ENCODE measurements at regions not wholly inside any gene's neighbourhood (a gene's known extent, or its start where the extent isn't known, plus 50 kb on each side); places are given as distances from the start of the nearest gene placed in this dataset.

DNA sequence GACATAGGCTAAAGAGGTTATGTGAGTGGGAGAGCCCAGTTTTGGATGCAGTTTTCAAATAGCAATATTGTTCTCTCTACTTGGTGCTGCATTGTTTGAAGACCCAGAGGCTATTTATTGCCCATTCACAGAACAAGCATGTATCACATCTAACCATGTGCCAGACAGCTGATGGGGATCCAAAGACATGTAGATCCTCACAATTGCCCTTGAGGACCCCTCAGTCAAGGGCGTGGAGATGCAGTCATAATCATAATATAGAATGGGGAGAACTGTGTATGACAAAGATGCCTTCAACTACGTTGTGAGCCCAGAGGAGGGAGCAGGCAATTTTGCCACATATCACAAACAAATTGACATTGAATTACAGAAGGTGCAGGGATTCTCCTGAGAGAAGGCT, 70.5 kb downstream of the NHLRC3 start:
- intact Hi-C loops (cut with DNase I): no loop called here
- H3K27ac ChIP-seq (replicated peaks in 1 of 4): no peak overlapping the region
- no peaks in the 10 kb centered on the region for H3K9me3 ChIP-seq
- peaks cover 0 to 7% (median 0%) of the 10 kb centered on the region in 4 donors for H3K27me3 ChIP-seq
- TF ChIP-seq CTCF (IDR thresholded peaks at IDR 0.05) (no peak), POLR2A (IDR thresholded peaks at IDR 0.05; ENCODE audit: low read depth) (no peak), EP300 (IDR thresholded peaks at IDR 0.05) (no peak), POLR2AphosphoS5 (IDR thresholded peaks at IDR 0.05) (no peak)
- no peak overlapping the region for H3K4me3 ChIP-seq
- H3K36me3 ChIP-seq: no peaks in the 10 kb centered on the region
- DNase-seq (ENCODE audit: extremely low spot score): no peak
- WGBS: 46% methylated on average over 2 of the region's 2 CpGs
- peaks cover 0 to 5% (median 0%) of the 10 kb centered on the region in 4 donors for H3K4me1 ChIP-seq

DNA sequence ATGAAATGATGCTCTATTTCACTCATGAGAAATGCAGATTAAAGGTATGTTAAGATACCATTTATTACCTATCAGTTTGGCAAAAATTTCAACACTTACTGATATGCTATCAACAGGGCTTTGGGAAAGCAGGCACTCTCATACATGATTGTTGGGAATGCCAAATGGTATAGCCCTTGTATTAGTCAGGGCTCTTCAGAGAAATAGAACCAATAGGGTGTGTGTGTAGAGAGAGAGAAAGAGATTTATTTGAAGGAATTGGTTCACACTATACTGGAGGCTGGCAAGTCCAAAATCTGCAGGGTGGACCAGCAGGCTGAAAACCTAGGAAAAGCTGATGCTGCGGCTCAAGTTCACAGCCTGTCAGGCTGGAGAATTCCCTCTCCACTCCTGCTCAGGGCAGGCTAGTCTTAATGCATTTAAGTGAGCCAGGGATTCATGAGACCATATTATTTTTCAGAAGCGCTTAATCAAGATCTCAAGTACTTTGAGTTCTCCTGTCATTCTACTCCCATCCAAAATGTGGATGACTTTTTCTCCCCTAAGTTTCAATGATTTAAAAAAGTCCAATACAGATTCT, 72.4 kb downstream of the NHLRC3 start:
- no peaks in the 10 kb centered on the region for H3K36me3 ChIP-seq
- intact Hi-C loops (cut with DNase I): no loop called here
- peaks cover 0 to 7% (median 2%) of the 10 kb centered on the region in 4 donors for H3K9me3 ChIP-seq

GRCh38 chr13:39111145-39111544, 72.9 kb downstream of the NHLRC3 start:
- intact Hi-C loops (cut with DNase I): no loop called here
- TF ChIP-seq CTCF (IDR thresholded peaks at IDR 0.05) (no peak), POLR2AphosphoS5 (IDR thresholded peaks at IDR 0.05) (no peak), POLR2A (IDR thresholded peaks at IDR 0.05; ENCODE audit: low read depth) (no peak), EP300 (IDR thresholded peaks at IDR 0.05) (no peak)
- Histone ChIP-seq H3K9me3 (peaks cover 0 to 7% (median 2%) of the 10 kb centered on the region in 4 donors), H3K27me3 (peaks cover 0 to 7% (median 0%) of the 10 kb centered on the region in 4 donors), H3K4me1 (peaks cover 0 to 5% (median 0%) of the 10 kb centered on the region in 4 donors), H3K27ac (replicated peaks in 1 of 4) (no peak overlapping the region), H3K4me3 (no peak overlapping the region), H3K36me3 (no peaks in the 10 kb centered on the region)
- WGBS: 46% methylated on average over 2 of the region's 2 CpGs
- DNase-seq (ENCODE audit: extremely low spot score): no peak

More for the DNA sequence above, 72.4 kb downstream of the NHLRC3 start:
- Histone ChIP-seq H3K4me3 (no peak overlapping the region), H3K27me3 (peaks cover 0 to 7% (median 0%) of the 10 kb centered on the region in 4 donors), H3K27ac (replicated peaks in 1 of 4) (no peak overlapping the region), H3K4me1 (peaks cover 0 to 5% (median 0%) of the 10 kb centered on the region in 4 donors)
- TF ChIP-seq EP300 (IDR thresholded peaks at IDR 0.05) (no peak), POLR2AphosphoS5 (IDR thresholded peaks at IDR 0.05) (no peak), POLR2A (IDR thresholded peaks at IDR 0.05; ENCODE audit: low read depth) (no peak)
- 94% methylated on average over 2 of the region's 2 CpGs for WGBS
- DNase-seq (ENCODE audit: extremely low spot score): no peak

GRCh38 chr13:39119422-39119821, 81.2 kb downstream of the NHLRC3 start:
- Histone ChIP-seq H3K9me3 (peaks cover 0 to 13% (median 3%) of the 10 kb centered on the region in 4 donors), H3K36me3 (no peaks in the 10 kb centered on the region), H3K4me1 (no peaks in the 10 kb centered on the region), H3K27me3 (peaks cover 0 to 16% (median 0%) of the 10 kb centered on the region in 4 donors), H3K27ac (replicated peaks in 1 of 4) (no peak overlapping the region), H3K4me3 (no peak overlapping the region)
- WGBS: no CpG with 5 or more reads among the region's 1 CpG
- intact Hi-C loops (cut with DNase I): no loop called here
- DNase-seq (ENCODE audit: extremely low spot score): no peak
- TF ChIP-seq EP300 (IDR thresholded peaks at IDR 0.05) (no peak), POLR2AphosphoS5 (IDR thresholded peaks at IDR 0.05) (no peak), POLR2A (IDR thresholded peaks at IDR 0.05; ENCODE audit: low read depth) (no peak), CTCF (IDR thresholded peaks at IDR 0.05) (no peak)

DNA sequence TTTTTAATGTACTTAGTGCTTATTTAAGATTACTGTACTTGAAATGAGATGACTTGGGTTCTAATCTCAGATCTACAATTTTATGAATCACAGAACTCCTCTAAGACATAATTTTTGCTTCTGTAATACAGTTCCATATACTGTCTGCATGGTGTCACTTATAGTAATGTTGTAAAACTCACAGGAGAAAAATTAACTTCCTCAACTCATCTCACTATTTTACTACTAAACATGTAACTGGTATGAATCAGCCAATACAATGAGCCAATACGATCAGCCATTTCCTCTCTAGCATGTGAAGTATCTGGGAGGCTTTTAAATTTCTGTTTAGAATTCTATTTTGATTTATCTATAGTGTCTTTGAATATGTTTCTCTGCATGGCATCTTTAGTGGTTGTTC, 85.3 kb downstream of the NHLRC3 start:
- Histone ChIP-seq H3K4me3 (no peak overlapping the region), H3K27me3 (peaks cover 0 to 16% (median 0%) of the 10 kb centered on the region in 4 donors), H3K36me3 (no peaks in the 10 kb centered on the region), H3K9me3 (no peaks in the 10 kb centered on the region), H3K27ac (replicated peaks in 1 of 4) (no peak overlapping the region), H3K4me1 (no peaks in the 10 kb centered on the region)
- TF ChIP-seq POLR2A (IDR thresholded peaks at IDR 0.05; ENCODE audit: low read depth) (no peak), CTCF (IDR thresholded peaks at IDR 0.05) (no peak), POLR2AphosphoS5 (IDR thresholded peaks at IDR 0.05) (no peak), EP300 (IDR thresholded peaks at IDR 0.05) (no peak)
- intact Hi-C loops (cut with DNase I): no loop called here
- no peak for DNase-seq (ENCODE audit: extremely low spot score)
- WGBS: 70% methylated on average over 1 of the region's 1 CpG

Data from esophagus muscularis mucosa (tissue), 4 donors.